Natural killer cell (primary cell): ENCODE measurements at regions not wholly inside any gene's neighbourhood (a gene's known extent, or its start where the extent isn't known, plus 50 kb on each side); places are given as distances from the start of the nearest gene placed in this dataset.

ENCODE experiments used
- ATAC-seq, 3 donors: fragments of 150-1000 bp in 2 of 3; fragments of 200-7000 bp in 1 of 3; cut with Tn5 transposase; 1 replicate in 1 of 3; 2 replicates in 2 of 3; pipeline ENCODE4 v1.10.0; 2021; ENCODE audit warnings: mild to moderate bottlenecking in 2 of 3, moderate library complexity in 2 of 3
- DNase-seq, 2 donors: peaks; one replicate each; pipeline versions ENCODE4 v3.0.0 to v3.0.0-alpha.2; 2013 to 2021; ENCODE audit warnings: mixed read lengths in 1 of 2
- H3K27ac ChIP-seq: one replicate; pipeline ENCODE4 v1.5.1; 2013; ENCODE audit warnings: mild to moderate bottlenecking, low read length
- H3K27me3 ChIP-seq: one replicate; pipeline ENCODE4 v1.6.1; 2013; ENCODE audit warnings: low read length; ENCODE audit not compliant: control insufficient read depth, insufficient read depth
- H3K36me3 ChIP-seq: one replicate; pipeline ENCODE4 v1.6.1; 2013; ENCODE audit warnings: low read length; ENCODE audit not compliant: control insufficient read depth, insufficient read depth
- H3K4me1 ChIP-seq: one replicate; pipeline ENCODE4 v1.6.1; 2013; ENCODE audit warnings: low read length; ENCODE audit not compliant: control insufficient read depth, insufficient read depth
- H3K4me3 ChIP-seq: one replicate; pipeline ENCODE4 v1.5.1; 2013; ENCODE audit warnings: low read length
- H3K9me3 ChIP-seq: one replicate; pipeline ENCODE4 v1.6.1; 2013; ENCODE audit warnings: low read length; ENCODE audit not compliant: control insufficient read depth, insufficient read depth
- H3K27ac Mint-ChIP-seq, 2 donors: one replicate each; pipeline ENCODE4 v1.8.0; 2022; ENCODE audit warnings: mild to moderate bottlenecking in 2 of 2, mixed read lengths in 2 of 2, moderate library complexity in 1 of 2
- H3K27me3 Mint-ChIP-seq, 2 donors: one replicate each; pipeline ENCODE4 v1.8.0; 2022; ENCODE audit warnings: low read depth in 2 of 2, mixed read lengths in 2 of 2
- H3K36me3 Mint-ChIP-seq: one replicate; pipeline ENCODE4 v1.8.0; 2022; ENCODE audit warnings: mixed read lengths
- H3K4me1 Mint-ChIP-seq, 2 donors: one replicate each; pipeline ENCODE4 v1.8.0; 2022; ENCODE audit warnings: mixed read lengths in 2 of 2
- H3K4me3 Mint-ChIP-seq: one replicate; pipeline ENCODE4 v1.8.0; 2022; ENCODE audit warnings: mild to moderate bottlenecking, moderate library complexity, mixed read lengths
- H3K9me3 Mint-ChIP-seq, 2 donors: one replicate each; pipeline ENCODE4 v1.8.0; 2022; ENCODE audit warnings: mixed read lengths in 2 of 2
- WGBS: methylation state at CpG from one replicate; pipeline ENCODE4 v1.1.7; 2013; ENCODE audit warnings: missing lambda C conversion rate; ENCODE audit not compliant: insufficient coverage; 5-methylcytosine and 5-hydroxymethylcytosine counted together
- intact Hi-C: fragments of 100-400 bp; cut with micrococcal nuclease; formaldehyde crosslinking; loops from one replicate; pipeline ENCODE4 v1.14.2; 2022
- TF ChIP-seq, protein P1 (sequence below): fragments of 200-600 bp; IDR thresholded peaks from one replicate; pipeline ENCODE4 v1.8.0; 2022; ENCODE audit warnings: antibody characterized with exemption

DNA sequence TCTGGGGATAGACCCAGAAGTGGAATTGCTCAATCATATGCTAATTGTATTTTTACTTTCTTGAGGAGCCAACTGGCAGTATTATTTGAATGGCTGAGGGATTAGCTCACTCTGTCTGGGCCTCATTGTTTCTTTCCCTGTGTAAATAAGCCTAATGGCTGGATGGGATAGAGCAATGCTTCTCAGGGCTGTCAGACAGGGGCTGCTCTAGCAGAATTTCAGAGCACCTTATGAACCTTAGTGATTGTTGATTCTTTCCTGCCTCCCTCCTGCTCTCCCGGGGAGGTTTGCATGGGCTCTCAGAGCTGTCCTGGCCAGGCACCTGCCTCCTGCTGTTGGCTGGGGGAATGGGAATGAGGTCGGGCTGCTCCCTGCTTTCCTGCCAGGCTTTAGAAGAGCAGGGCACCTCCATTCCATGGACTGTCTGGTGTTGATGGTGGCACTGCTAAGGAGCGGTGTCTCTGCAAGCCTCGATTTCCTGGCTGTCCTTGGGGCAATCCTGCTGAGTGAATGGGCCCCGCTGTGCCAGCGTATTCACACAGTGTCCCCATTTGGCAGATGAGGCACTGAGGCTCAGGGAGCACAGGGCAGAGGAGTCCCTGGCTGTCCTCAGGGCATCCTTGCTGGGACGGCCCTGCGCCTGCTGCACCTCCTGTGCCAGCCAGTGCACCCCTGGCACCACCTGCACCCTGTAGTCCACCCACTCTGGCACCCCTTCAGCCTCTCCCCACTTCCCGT is 468.2 kb upstream of the HS6ST1 start:
- Histone ChIP-seq H3K27me3 (no peaks in the 10 kb centered on the region), H3K4me1 (no peaks in the 10 kb centered on the region), H3K4me3 (no peak overlapping the region), H3K9me3 (no peaks in the 10 kb centered on the region), H3K27ac (no peak overlapping the region), H3K36me3 (no peaks in the 10 kb centered on the region)
- H3K36me3 Mint-ChIP-seq, result no peaks in the 10 kb centered on the region
- no peak overlapping the region for H3K4me3 Mint-ChIP-seq
- no peaks in the 10 kb centered on the region for H3K27me3 Mint-ChIP-seq
- TF ChIP-seq, protein P1, sequence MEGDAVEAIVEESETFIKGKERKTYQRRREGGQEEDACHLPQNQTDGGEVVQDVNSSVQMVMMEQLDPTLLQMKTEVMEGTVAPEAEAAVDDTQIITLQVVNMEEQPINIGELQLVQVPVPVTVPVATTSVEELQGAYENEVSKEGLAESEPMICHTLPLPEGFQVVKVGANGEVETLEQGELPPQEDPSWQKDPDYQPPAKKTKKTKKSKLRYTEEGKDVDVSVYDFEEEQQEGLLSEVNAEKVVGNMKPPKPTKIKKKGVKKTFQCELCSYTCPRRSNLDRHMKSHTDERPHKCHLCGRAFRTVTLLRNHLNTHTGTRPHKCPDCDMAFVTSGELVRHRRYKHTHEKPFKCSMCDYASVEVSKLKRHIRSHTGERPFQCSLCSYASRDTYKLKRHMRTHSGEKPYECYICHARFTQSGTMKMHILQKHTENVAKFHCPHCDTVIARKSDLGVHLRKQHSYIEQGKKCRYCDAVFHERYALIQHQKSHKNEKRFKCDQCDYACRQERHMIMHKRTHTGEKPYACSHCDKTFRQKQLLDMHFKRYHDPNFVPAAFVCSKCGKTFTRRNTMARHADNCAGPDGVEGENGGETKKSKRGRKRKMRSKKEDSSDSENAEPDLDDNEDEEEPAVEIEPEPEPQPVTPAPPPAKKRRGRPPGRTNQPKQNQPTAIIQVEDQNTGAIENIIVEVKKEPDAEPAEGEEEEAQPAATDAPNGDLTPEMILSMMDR, result no peak
- no peaks in the 10 kb centered on the region for H3K4me1 Mint-ChIP-seq
- no peak for ATAC-seq
- WGBS, result 85% methylated on average over 9 of the region's 9 CpGs
- intact Hi-C loops, result no loop called here
- DNase-seq, result no peak
- H3K9me3 Mint-ChIP-seq, result no peaks in the 10 kb centered on the region
- H3K27ac Mint-ChIP-seq, result no peak overlapping the region

DNA sequence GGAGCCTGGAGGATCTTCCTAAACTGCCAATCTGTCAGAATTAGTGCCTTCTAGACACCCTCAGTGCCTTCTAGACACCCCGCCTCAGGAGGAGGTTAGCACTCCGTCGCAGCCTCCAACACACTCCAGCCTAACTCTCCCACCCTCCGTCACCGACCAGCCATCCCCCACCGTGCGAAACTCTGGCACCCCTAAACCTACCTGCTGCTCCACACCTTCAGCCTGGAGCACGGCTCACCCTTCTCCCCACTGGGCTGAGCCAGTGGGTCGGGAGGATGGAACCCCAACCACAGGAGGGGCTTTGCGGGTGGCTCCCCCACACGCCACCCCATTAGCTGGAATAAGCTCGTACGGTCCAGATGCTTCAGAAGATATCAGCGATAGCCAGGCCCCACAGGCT is 468.9 kb upstream of the HS6ST1 start:
- Mint-ChIP-seq H3K9me3 (no peaks in the 10 kb centered on the region), H3K4me3 (no peak overlapping the region), H3K36me3 (no peaks in the 10 kb centered on the region), H3K4me1 (no peaks in the 10 kb centered on the region), H3K27ac (no peak overlapping the region), H3K27me3 (no peaks in the 10 kb centered on the region)
- ATAC-seq (no peak), DNase-seq (no peak)
- Histone ChIP-seq H3K27ac (no peak overlapping the region), H3K27me3 (no peaks in the 10 kb centered on the region), H3K36me3 (no peaks in the 10 kb centered on the region), H3K9me3 (no peaks in the 10 kb centered on the region), H3K4me1 (no peaks in the 10 kb centered on the region), H3K4me3 (no peak overlapping the region)
- 89% methylated on average over 14 of the region's 14 CpGs for WGBS
- TF ChIP-seq, protein P1, result no peak
- intact Hi-C loops, result no loop called here

DNA sequence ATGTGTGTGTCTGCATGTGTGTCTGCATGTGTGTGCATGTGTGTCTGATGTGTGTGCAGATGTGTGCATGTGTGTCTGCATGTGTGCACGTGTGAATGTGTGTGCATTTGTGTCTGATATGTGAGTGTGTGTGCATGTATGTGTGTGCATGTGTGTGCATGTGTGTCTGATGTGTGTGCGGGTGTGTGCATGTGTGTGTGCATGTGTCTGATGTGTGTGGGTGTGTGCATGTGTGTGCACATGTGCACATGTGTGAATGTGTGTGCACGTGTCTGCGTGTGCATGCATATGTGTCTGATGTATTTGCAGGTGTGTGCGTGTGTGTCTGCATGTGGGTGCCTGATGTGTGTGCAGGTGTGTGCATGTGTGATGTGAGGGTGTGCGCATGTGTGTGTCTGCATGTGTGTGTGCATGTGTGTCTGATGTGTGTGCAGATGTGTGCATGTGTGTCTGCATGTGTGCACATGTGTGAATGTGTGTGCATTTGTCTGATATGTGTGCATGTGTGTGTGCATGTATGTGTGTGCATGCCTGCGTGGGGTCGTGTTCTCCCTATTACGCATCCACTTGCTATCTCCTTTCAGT is 470.1 kb upstream of the HS6ST1 start:
- Mint-ChIP-seq H3K9me3 (no peaks in the 10 kb centered on the region), H3K36me3 (no peaks in the 10 kb centered on the region), H3K4me1 (no peaks in the 10 kb centered on the region), H3K4me3 (no peak overlapping the region), H3K27ac (no peak overlapping the region), H3K27me3 (no peaks in the 10 kb centered on the region)
- H3K27me3 ChIP-seq, result no peaks in the 10 kb centered on the region
- TF ChIP-seq, protein P1, result no peak
- H3K27ac ChIP-seq, result no peak overlapping the region
- 94% methylated on average over 9 of the region's 9 CpGs for WGBS
- DNase-seq (no peak), ATAC-seq (no peak)
- no peaks in the 10 kb centered on the region for H3K4me1 ChIP-seq
- intact Hi-C loops, result no loop called here
- no peak overlapping the region for H3K4me3 ChIP-seq
- H3K9me3 ChIP-seq, result no peaks in the 10 kb centered on the region
- H3K36me3 ChIP-seq, result no peaks in the 10 kb centered on the region

DNA sequence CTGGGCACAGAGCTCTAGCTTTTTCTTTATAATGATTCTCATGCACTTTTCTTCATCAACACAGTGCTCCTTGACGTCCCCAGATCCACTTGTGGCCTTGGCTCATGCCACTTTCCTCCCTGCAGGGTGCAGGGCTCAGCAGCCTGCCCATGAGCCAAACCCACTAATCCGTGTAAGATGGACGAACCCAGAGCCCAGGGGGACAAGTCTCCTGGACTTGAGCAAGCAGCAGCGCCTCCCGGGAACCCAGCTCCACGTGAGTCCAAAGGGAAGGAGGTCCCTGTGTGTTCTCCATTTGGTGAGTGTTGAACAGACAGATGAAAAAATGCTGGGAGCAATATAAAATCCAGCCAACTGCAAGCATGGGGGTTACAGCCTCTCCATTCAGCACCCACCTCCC is 470.6 kb upstream of the HS6ST1 start:
- intact Hi-C loops, result no loop called here
- Mint-ChIP-seq H3K9me3 (no peaks in the 10 kb centered on the region), H3K4me3 (no peak overlapping the region), H3K36me3 (no peaks in the 10 kb centered on the region), H3K4me1 (no peaks in the 10 kb centered on the region), H3K27ac (no peak overlapping the region), H3K27me3 (no peaks in the 10 kb centered on the region)
- Histone ChIP-seq H3K36me3 (no peaks in the 10 kb centered on the region), H3K4me3 (no peak overlapping the region), H3K27me3 (no peaks in the 10 kb centered on the region), H3K9me3 (no peaks in the 10 kb centered on the region), H3K27ac (no peak overlapping the region), H3K4me1 (no peaks in the 10 kb centered on the region)
- ATAC-seq (no peak), DNase-seq (no peak)
- 85% methylated on average over 6 of the region's 6 CpGs for WGBS
- TF ChIP-seq, protein P1, result no peak
